GM18502 (cell line): ENCODE measurements at regions not wholly inside any gene's neighbourhood (a gene's known extent, or its start where the extent isn't known, plus 50 kb on each side); places are given as distances from the start of the nearest gene placed in this dataset.

ENCODE experiments used
- ATAC-seq: cut with Tn5 transposase; IDR thresholded peaks from one replicate; pipeline ENCODE4 v1.9.1; 2021; ENCODE audit warnings: mild to moderate bottlenecking; ENCODE audit not compliant: unreplicated experiment, poor library complexity

DNA sequence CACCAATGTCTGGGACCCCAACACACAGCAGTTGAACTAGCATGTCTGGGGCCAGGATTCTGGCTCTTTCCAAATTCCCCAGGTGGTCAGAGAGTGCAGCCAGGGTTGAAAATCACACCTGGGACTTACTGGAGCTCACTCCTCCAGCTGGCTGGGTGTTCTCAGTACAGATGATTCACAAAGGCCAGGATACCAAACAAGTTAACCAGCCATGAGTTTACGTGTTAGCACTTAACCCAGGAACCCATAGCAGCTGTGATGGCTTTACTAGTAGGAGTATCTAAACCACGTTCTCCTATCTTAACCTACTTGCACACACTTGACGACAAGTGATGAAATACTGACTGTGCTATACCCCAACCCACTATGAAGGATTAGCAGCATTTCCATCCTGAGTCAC lies 222.8 kb downstream of the FBXO15 start:
- no peak for ATAC-seq

DNA sequence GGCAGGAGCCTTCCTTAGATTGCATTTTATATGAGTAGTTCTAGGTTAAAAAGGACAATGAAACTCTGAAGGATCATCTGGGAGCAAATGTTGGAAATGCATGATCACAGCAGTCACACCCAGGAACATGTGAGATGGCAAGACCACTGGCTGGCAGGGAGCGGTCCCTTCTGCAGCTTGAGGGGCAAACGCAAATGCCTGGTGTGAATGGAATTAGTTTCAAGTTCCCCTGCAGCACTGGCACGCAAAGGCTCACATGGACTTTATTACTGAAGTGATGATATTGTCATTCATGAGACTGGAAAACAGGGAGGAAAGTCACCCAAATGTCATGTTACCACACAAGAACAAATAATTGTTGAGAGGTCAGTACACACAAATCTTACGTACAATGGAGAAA lies 223.3 kb downstream of the FBXO15 start:
- ATAC-seq = no peak

DNA sequence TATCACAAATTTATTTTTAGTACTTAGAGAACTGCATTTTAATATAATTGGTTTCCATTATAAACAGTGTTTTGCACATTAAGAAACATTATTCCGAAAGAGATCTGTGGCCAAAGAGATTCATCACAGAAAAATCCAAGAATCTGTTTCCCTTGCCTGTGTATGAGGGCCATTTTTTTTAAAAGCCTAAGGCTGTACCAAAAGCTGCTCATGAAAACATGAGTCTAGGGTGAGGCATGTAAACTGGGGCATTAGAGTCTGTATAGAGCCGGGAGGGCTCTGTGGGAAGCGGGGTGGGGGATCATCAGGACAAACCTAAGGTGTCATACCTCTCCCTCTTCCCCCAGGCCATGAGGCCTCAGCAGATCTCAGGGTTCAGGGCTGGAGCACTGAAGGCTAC lies 223.8 kb downstream of the FBXO15 start:
- ATAC-seq = no peak

DNA sequence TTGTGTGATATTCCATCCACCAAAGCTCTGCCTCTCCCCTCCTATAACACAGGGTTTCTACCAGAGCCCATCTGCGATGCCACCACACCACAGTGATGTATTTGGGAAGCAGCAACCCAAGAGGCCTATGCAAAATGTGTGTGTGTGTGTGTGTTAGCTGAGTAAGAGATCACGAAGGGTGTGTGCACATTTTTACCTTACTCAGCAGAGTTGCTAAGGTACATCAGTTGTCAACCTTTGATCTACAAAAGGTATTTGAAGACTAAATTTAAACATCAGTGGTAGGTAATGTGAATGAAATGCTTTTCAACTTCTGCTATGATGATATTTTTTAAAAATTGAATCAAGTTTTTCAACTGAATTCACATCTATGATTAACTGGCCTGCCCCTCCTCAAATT lies 227.6 kb downstream of the FBXO15 start:
- ATAC-seq = no peak

DNA sequence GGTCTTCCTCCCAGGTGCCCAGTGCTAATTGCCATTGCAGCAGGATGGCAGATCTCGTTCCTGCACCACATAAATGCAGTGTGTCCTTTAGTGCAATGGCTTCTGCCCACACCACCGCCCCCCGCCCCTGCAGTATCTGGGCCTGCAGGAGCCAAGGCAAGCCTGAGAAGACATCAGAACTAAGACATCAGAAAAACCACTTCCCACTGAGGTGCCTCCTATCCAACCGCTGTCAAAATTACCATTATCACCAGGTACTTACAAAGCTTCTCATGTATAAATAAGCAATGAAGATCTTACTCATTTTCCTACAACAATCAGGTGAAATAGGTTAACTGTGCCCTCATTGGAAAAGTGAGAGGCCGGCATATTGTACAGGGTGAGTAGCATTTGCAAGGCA lies 228.8 kb downstream of the FBXO15 start:
- no peak for ATAC-seq

DNA sequence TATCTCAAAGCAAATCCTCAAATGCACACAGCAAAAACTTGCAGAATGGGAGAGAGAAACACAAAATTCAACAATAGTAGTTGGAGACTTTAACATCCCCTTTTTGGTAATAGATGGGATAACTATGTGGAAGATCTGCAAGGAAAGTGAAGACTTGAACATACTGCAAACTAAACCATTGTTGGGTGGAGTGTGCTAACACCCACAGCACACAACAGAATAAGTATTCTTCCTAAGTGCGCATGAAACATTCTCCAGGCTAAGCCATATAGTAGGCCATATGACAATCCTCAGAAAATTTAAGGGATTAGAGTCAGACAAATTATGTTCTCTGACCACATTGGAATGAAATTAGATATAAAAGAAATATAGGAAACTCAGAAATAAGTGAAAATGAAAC lies 230.6 kb downstream of the FBXO15 start:
- no peak for ATAC-seq

DNA sequence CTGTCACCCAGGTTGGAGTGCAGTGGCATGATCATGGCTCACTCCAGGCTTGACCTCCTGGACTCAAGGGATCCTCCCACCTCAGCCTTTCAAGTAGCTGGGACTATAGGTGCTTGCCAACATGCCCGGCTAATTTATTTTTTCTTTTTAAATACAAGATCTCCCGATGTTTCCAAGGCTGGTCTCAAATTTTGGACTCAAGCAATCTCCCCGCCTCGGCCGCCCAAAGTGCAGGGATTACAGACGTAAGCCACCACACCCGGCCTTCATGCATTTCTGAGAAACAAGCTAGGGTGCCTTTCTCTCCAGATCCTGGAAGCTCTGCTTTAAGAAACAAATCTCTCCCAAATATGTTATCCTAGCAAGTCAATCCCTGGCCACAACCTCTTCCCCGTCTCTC lies 234.1 kb downstream of the FBXO15 start:
- no peak for ATAC-seq

DNA sequence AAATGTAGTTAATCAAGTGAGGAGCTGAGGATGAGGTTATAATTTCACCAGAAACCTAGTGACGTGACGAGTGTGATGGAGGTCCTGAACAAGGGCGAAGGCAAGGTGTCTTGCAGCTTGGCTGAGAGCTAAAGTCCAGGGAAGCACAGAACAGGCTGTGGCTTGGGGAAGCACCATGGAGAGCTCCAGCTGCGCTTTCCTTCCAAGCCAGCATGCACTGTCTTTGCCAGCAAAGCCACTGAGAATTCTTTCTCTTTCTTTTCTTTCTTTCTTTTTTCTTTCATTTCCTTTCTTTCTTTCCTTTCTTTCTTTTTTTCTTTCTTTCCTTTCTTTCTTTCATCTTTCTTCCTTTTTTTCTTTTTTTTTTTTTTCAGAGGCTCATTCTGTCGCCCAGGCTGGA lies 239.3 kb downstream of the FBXO15 start:
- no peak for ATAC-seq

DNA sequence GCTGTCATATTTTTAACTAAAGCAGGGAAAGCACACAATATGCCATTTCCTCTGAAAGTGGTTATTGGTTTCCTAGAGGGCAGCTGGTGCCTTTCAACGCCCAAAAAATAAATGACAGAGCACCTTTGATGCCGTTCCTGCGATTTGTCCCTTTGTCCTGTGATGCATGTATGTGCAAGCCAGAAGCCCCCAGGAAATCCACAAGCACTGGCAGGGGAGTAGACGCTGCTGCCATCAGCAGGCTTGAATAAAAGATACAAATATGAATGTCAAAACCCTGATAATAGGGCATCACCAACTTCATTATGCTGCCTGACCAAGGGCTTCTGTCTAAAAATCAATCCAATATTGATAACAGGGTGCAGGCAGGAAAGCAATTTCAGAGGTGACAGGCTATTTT lies 246.1 kb downstream of the FBXO15 start:
- ATAC-seq = no peak

DNA sequence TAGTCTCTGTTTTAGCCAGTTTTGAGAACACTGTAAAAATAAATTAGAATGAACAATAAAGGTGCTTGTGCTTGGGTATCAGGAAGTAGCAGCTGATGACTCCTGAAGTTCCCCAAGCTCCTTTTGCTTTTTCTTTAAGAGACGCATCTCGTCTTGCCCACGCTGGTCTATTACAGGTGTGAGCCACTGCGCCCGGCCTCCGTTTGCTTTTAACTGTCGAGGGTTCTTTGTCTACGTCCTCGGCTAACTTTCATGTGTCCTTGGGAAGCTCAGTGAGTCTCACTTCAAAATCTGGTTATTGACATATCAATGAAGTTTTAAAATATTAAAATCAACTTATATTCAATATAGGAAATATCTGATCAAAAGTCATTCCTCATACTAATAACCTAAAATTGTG lies 246.5 kb downstream of the FBXO15 start:
- no peak for ATAC-seq

DNA sequence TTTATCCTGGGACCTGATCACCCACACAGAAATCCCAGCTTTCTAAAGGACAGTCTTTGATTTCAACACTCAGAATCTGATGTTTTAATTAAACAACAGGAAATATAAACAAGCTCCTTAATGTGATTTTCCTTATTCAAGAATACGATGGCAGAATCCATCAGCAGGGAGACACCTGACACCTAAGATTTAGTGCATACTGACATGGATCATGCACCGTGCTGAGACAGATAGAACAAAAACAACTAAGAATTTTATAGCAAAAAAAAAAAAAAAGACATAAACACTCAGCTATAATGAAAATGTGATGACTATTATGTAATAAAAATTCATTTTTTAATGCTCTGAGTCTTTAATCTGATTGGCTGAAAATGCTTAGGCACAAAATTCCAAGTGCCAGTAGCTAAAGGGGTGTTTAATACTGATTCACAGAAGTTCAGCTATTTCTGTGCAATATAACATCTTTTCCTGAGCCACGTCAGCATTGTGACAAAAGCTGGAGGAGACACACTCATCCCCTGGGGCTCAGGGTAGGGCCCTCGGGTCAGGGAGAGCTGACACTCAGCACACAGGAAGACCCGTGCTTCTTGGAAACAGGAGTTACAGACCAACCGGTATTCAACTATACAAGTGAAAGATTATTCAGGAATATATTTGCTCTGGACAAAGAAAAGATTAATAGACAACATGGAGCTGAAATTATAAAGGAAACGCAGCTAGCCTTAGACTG lies 247.4 kb downstream of the FBXO15 start:
- no peak for ATAC-seq

DNA sequence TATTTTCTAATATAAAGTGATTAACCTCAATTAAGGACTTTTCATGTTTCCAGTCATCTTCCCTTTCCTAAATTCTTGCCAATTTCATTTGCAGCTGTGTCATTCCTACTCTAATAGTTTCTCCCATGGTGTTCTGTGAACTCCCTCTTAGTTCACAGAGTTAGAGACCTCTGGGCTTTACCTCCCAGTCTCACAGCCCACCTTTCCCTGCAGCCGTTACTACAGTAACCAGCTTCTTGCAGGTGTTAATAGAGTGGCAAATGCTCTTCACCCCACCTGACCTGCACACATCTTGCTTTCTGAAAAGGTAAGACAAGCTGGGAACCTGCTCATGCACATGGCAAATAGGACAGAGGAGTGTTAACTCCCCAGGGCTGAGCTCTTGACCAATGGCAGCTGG lies 250.1 kb downstream of the FBXO15 start:
- no peak for ATAC-seq

DNA sequence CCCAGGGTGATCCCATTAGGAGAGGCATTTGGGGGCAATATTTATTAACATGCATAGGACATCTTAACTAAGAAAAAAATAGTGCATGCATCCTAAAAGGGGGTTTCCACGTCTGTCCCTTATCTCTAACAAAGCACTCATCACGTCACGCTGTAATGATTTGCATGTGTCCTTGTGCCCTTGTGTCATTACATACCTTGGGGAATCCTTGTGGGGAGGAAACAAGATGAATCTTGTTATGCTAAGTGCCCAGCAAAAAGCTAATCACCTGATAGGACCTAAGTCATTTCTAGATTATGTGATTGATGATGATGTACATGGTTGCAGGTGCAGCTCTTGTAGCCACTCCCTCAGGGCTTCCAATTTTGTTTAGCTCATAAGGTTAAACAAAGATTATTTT lies 250.9 kb downstream of the FBXO15 start:
- peak; percentile 80 for ATAC-seq

DNA sequence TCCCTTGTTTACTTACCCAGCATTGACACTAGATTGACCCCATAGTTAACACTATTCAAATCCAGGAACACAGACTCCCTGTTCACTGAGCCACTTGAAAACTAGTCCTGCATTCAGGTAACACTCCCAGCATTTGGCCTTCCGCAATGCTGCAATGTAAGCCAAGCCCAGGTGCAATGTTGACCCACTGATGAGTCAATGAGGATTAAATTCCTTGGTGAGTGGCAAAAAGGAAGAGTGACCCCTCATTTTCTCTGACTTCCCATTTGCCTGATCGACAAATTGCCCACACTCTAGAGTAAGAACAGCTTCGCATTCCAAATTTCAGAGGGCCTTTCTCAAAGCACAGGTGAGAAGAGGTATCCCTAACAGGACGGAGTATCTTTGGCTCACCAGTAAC lies 251.9 kb downstream of the FBXO15 start:
- ATAC-seq = no peak

DNA sequence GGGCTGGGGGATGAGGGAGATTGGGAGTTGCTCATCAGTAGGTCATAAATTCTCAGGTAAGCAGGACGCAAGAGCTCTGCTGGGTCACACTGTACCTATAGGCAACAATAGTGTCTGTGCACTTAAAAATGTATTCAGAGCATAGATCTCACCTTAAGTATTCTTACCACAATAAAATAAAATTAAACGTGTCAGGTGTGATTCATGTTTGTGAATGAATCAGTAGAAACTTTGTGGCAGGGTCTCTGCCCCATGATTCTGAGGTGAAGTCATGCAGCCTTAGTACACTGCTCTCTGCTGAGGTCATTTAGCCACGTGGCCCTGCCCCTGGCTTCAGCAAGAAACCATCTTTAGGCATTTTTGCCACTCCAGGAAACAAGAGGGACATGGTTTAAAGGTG lies 253.8 kb downstream of the FBXO15 start:
- no peak for ATAC-seq

DNA sequence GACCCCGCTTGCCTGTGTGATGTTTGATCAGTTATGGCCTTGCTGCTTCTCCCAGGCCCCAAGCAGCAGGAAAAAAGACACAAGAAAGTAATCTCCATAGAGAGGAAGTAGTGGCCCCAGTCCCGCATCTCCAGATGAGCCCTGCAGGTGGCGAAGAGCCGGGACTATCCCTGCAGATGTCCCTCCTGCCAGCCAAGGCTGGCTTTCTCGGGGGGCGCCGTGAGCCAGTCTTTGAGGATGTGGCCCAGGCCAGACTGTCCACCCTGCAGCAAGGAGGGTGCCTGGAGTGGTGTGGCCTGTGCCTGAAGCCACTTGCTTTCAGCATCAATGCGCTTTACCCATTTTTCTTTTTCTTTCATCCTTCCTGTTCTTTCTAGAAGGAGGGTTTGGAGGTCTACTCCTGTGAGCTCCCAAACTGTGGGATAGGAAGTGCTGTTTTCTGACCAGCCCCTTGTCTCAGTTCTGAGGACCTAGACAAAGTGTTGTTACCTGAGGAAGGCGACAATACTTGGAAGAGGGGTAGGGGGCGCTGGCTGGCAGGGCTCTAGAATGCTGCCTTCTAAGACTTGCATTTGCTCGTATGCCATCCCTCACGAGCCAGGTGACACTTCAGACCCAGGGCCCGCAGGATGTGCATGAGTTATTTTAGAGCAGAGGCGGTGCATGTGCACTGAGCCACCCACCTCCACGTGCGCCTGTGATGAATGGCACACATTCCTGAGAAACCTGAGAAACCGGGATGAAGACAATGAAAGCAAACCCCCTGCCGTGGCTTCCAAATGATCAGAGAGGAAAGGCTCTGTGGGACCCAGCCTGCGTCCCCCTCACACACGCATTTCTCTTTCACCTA lies 255.8 kb downstream of the FBXO15 start:
- ATAC-seq = no peak

DNA sequence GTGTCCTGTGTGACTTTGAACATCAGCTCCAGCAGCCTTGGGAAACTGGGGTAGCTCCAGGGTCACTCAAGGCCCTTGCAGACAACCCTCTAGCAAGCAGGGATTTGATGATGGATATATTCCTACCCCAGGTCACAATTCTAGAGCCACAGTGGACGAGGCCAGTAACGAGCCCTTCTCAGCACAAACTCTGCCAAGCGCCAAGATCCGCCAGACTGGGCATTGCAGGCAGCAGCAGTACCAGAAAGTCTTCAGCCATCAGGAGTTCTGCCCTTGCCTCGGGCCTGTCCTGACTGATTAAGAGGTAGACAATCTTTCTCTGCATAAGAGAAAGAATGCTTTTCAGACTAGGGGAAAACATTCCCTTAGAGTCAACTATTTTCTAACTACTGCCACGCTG lies 259.1 kb downstream of the FBXO15 start:
- no peak for ATAC-seq

DNA sequence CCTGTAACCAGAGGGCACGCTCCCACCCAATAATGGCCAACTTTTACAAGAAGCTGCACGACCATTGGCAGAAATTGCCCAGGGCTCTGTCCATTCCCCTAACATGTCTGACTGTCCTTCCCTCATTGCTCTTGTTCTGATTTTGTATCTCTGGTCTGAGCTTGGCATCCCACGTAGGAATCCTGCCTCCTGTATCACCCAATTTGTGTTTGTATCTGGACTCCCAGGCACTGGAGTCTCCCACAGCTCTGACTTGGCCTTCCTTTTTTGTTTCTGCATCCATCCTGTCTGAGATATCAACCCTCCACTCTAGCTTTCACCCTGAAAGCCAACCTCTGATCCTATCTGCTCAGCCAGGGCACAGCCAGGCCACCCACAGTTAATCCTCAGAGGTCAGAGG lies 259.8 kb downstream of the FBXO15 start:
- ATAC-seq = no peak

DNA sequence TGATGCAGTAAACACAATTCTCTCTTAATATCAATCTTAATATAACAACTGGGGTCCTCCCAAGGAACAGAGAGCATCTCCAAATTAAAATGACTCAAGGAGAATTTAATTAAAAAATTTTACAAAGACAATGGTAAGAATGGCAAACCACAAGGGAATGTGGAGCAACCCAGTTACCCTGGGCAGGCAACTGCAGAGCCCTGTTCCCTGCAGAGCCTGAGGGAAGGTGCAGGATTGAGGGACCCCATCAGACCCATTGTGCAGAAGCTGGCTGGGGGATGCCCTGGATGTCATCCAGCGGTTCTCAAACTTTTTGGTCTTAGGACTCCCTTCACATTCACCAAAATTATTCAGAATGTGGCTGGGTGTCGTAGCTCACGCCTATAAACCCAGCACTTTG lies 262.8 kb downstream of the FBXO15 start:
- no peak for ATAC-seq

DNA sequence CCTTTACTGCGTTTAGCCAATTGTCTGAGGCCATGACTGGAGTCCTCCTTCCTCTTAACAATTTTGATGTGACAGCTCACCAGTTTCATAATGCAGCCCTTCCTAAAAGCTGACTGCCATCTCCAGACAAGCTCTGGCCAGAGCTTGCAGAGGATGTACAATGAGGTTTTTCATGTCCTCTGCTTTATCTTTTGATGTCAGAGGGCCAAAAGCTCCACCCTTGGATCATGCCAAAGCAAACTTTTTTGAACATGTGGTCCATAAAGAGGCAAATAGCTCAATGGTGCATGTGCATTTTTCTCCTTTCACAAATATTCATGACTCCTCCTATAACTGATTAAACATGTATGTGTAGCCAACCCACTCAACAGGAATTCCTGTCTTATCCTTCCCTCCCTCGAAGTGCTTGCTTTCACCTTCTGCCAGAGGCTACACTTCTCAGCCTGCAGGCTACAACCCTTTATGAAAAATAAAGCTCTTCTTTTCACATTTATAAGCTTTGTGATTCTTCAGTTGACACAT lies 266.2 kb downstream of the FBXO15 start:
- no peak for ATAC-seq

DNA sequence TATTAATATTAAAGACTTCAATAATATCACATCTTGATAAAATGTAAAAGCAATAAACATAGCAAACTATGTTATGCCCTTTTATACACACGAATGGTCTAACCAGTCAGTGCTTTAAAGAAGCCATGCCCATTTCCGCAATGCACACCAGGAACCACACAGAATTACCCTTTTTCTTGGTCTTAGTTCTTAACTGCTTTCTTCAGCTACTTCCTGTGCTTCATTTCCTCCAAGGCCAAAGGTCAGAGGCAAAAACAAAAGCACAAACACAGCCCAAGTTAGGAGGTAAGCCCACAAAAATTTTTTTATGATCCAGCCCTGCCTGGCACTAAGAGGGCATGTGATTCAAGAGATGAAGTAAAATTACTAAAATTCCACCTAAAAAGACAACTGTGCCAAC lies 267.2 kb downstream of the FBXO15 start:
- ATAC-seq = no peak

DNA sequence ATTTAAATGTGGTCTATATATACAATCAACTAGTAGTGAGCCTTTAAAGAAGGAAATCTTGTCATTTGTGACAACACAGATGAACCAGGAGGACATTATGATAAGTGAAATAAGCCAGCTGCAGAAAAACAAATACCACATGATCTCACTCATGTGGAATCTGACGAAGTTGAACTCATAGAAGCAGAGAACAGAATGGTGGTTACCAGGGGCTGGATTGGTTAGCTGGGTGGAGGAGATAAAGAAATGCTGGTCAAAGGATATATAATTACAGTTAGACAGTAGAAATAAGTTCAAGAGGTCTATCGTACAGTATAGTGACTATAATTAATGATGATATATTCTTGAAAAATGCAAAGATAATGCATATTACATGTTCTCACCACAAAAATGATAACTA lies 267.9 kb downstream of the FBXO15 start:
- no peak for ATAC-seq
